Natural killer cell (primary cell): ENCODE measurements at regions not wholly inside any gene's neighbourhood (a gene's known extent, or its start where the extent isn't known, plus 50 kb on each side); places are given as distances from the start of the nearest gene placed in this dataset.

Experiments used
- ATAC-seq, 3 donors: fragments of 150-1000 bp in 2 of 3; fragments of 200-7000 bp in 1 of 3; cut with Tn5 transposase; 1 replicate in 1 of 3; 2 replicates in 2 of 3; pipeline ENCODE4 v1.10.0; 2021; ENCODE audit warnings: mild to moderate bottlenecking in 2 of 3, moderate library complexity in 2 of 3
- DNase-seq, 2 donors: peaks; one replicate each; pipeline versions ENCODE4 v3.0.0 to v3.0.0-alpha.2; 2013 to 2021; ENCODE audit warnings: mixed read lengths in 1 of 2
- H3K27ac ChIP-seq: one replicate; pipeline ENCODE4 v1.5.1; 2013; ENCODE audit warnings: mild to moderate bottlenecking, low read length
- H3K27me3 ChIP-seq: one replicate; pipeline ENCODE4 v1.6.1; 2013; ENCODE audit warnings: low read length; ENCODE audit not compliant: control insufficient read depth, insufficient read depth
- H3K36me3 ChIP-seq: one replicate; pipeline ENCODE4 v1.6.1; 2013; ENCODE audit warnings: low read length; ENCODE audit not compliant: control insufficient read depth, insufficient read depth
- H3K4me1 ChIP-seq: one replicate; pipeline ENCODE4 v1.6.1; 2013; ENCODE audit warnings: low read length; ENCODE audit not compliant: control insufficient read depth, insufficient read depth
- H3K4me3 ChIP-seq: one replicate; pipeline ENCODE4 v1.5.1; 2013; ENCODE audit warnings: low read length
- H3K9me3 ChIP-seq: one replicate; pipeline ENCODE4 v1.6.1; 2013; ENCODE audit warnings: low read length; ENCODE audit not compliant: control insufficient read depth, insufficient read depth
- H3K27ac Mint-ChIP-seq, 2 donors: one replicate each; pipeline ENCODE4 v1.8.0; 2022; ENCODE audit warnings: mild to moderate bottlenecking in 2 of 2, mixed read lengths in 2 of 2, moderate library complexity in 1 of 2
- H3K27me3 Mint-ChIP-seq, 2 donors: one replicate each; pipeline ENCODE4 v1.8.0; 2022; ENCODE audit warnings: low read depth in 2 of 2, mixed read lengths in 2 of 2
- H3K36me3 Mint-ChIP-seq: one replicate; pipeline ENCODE4 v1.8.0; 2022; ENCODE audit warnings: mixed read lengths
- H3K4me1 Mint-ChIP-seq, 2 donors: one replicate each; pipeline ENCODE4 v1.8.0; 2022; ENCODE audit warnings: mixed read lengths in 2 of 2
- H3K4me3 Mint-ChIP-seq: one replicate; pipeline ENCODE4 v1.8.0; 2022; ENCODE audit warnings: mild to moderate bottlenecking, moderate library complexity, mixed read lengths
- H3K9me3 Mint-ChIP-seq, 2 donors: one replicate each; pipeline ENCODE4 v1.8.0; 2022; ENCODE audit warnings: mixed read lengths in 2 of 2
- CTCF ChIP-seq: fragments of 200-600 bp; IDR thresholded peaks from one replicate; pipeline ENCODE4 v1.8.0; 2022; ENCODE audit warnings: antibody characterized with exemption
- WGBS: methylation state at CpG from one replicate; pipeline ENCODE4 v1.1.7; 2013; ENCODE audit warnings: missing lambda C conversion rate; ENCODE audit not compliant: insufficient coverage; 5-methylcytosine and 5-hydroxymethylcytosine counted together
- intact Hi-C: fragments of 100-400 bp; cut with micrococcal nuclease; formaldehyde crosslinking; loops from one replicate; pipeline ENCODE4 v1.14.2; 2022

GRCh38 chr7:114354306-114354705 lies 60.3 kb upstream of the FOXP2 start:
- Mint-ChIP-seq H3K27ac (no peak overlapping the region), H3K4me1 (no peaks in the 10 kb centered on the region)

GRCh38 chr7:114345494-114345893 lies 69.1 kb upstream of the FOXP2 start:
- H3K9me3 Mint-ChIP-seq = peaks cover 4 to 7% of the 10 kb centered on the region in 2 donors

More at GRCh38 chr7:114354306-114354705, 60.3 kb upstream of the FOXP2 start:
- peaks cover 6 to 14% of the 10 kb centered on the region in 2 donors for H3K9me3 Mint-ChIP-seq
- no peak for DNase-seq
- Histone ChIP-seq H3K4me1 (no peaks in the 10 kb centered on the region), H3K36me3 (no peaks in the 10 kb centered on the region), H3K27ac (no peak overlapping the region), H3K9me3 (no peaks in the 10 kb centered on the region), H3K27me3 (no peaks in the 10 kb centered on the region), H3K4me3 (no peak overlapping the region)
- ATAC-seq = no peak
- H3K27me3 Mint-ChIP-seq = no peaks in the 10 kb centered on the region
- WGBS = no CpG with 5 or more reads among the region's 1 CpG
- intact Hi-C loops = no loop called here
- no peaks in the 10 kb centered on the region for H3K36me3 Mint-ChIP-seq
- no peak overlapping the region for H3K4me3 Mint-ChIP-seq
- no peak for TF ChIP-seq CTCF

GRCh38 chr7:114343949-114344708 lies 70.5 kb upstream of the FOXP2 start:
- H3K4me1 Mint-ChIP-seq = no peaks in the 10 kb centered on the region
- no peaks in the 10 kb centered on the region for H3K36me3 ChIP-seq
- H3K4me3 Mint-ChIP-seq = no peak overlapping the region
- no peak for TF ChIP-seq CTCF
- peaks cover 4 to 7% of the 10 kb centered on the region in 2 donors for H3K9me3 Mint-ChIP-seq
- H3K27me3 Mint-ChIP-seq = no peaks in the 10 kb centered on the region
- no peaks in the 10 kb centered on the region for H3K4me1 ChIP-seq
- intact Hi-C loops = no loop called here
- 80% methylated on average over 5 of the region's 9 CpGs for WGBS
- no peak for ATAC-seq
- H3K27me3 ChIP-seq = no peaks in the 10 kb centered on the region
- H3K4me3 ChIP-seq = no peak overlapping the region
- H3K27ac ChIP-seq = no peak overlapping the region
- no peaks in the 10 kb centered on the region for H3K9me3 ChIP-seq
- H3K27ac Mint-ChIP-seq = no peak overlapping the region
- H3K36me3 Mint-ChIP-seq = no peaks in the 10 kb centered on the region
- no peak for DNase-seq

More at GRCh38 chr7:114345494-114345893, 69.1 kb upstream of the FOXP2 start:
- ATAC-seq (no peak), DNase-seq (no peak)
- H3K36me3 ChIP-seq = no peaks in the 10 kb centered on the region
- H3K27me3 ChIP-seq = no peaks in the 10 kb centered on the region
- H3K27me3 Mint-ChIP-seq = no peaks in the 10 kb centered on the region
- no peaks in the 10 kb centered on the region for H3K9me3 ChIP-seq
- no peak overlapping the region for H3K27ac ChIP-seq
- no peaks in the 10 kb centered on the region for H3K4me1 ChIP-seq
- intact Hi-C loops = no loop called here
- no peaks in the 10 kb centered on the region for H3K4me1 Mint-ChIP-seq
- no peak overlapping the region for H3K4me3 ChIP-seq
- no peaks in the 10 kb centered on the region for H3K36me3 Mint-ChIP-seq
- WGBS = no CpG with 5 or more reads among the region's 2 CpGs
- no peak for TF ChIP-seq CTCF
- H3K4me3 Mint-ChIP-seq = no peak overlapping the region
- H3K27ac Mint-ChIP-seq = no peak overlapping the region
